ENCODE measurements at regions not wholly inside any gene's neighbourhood (a gene's known extent, or its start where the extent isn't known, plus 50 kb on each side); places are given as distances from the start of the nearest gene placed in this dataset.
"Not testable (repeated sequence)": the region's sequence is repeated elsewhere in the genome, so short reads cannot be mapped to it uniquely, and the experiment has no call there.

DNA sequence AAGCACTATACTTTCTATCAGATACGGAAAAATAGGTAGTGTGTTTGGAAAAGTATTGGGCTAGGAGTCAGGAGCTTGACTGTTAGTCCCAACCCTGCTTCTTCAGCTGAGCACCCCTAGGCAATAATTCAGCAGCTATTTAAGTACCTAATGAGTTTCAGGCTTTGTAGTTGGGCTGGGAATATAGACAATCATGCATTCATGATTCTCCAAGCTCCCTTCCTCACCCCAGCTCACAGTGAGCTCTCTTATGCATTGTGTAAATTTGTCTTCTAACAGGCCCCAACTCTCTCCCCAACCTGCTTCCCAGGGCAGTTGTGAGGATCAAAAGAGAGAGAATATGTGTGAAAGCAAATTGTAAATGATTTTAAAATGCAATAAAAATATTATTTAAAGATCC, 201.2 kb downstream of the MSX2 start:
- Histone ChIP-seq H3K4me1 (ENCODE audit: control insufficient read depth, insufficient read depth, low read length, poor library complexity, severe bottlenecking) (no peaks in the 10 kb centered on the region), H3K4me3 (ENCODE audit: insufficient read depth, low read depth, low read length, poor library complexity, severe bottlenecking) (no peak overlapping the region), H3K27me3 (replicated peaks; ENCODE audit: control insufficient read depth, insufficient read depth, low read length, poor library complexity, severe bottlenecking) (no peaks in the 10 kb centered on the region), H3K27ac (ENCODE audit: insufficient read depth, low read length, poor library complexity, severe bottlenecking) (no peak overlapping the region), H3K9me3 (ENCODE audit: control insufficient read depth, low read length) (no peaks in the 10 kb centered on the region), H3K36me3 (ENCODE audit: control insufficient read depth, insufficient read depth, low read length) (no peaks in the 10 kb centered on the region)
- no peak for DNase-seq

DNA sequence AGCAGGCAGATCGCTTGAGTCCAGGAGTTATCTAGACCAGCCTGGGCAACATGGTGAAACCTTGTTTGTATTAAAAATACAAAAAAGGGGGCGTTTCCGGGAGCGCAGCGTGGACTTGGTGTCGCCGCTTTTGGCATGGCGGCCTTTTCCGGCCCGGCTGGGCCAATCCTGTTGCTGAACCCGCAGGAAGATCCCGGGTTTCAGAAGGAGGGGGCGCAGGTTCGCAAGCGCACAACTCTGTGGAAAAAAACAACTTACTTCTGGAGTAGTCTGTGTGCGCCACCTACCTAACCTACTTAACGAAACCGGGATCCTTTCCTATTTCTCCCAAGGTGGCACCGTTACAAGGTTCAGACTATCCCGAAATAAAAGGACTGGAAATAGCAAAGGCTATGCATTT, 198.6 kb downstream of the MSX2 start:
- H3K36me3 ChIP-seq (ENCODE audit: control insufficient read depth, insufficient read depth, low read length) = no peaks in the 10 kb centered on the region
- no peak for DNase-seq
- H3K4me3 ChIP-seq (ENCODE audit: insufficient read depth, low read depth, low read length, poor library complexity, severe bottlenecking) = no peak overlapping the region
- H3K4me1 ChIP-seq (ENCODE audit: control insufficient read depth, insufficient read depth, low read length, poor library complexity, severe bottlenecking) = no peaks in the 10 kb centered on the region
- H3K9me3 ChIP-seq (ENCODE audit: control insufficient read depth, low read length) = no peaks in the 10 kb centered on the region
- H3K27me3 ChIP-seq (replicated peaks; ENCODE audit: control insufficient read depth, insufficient read depth, low read length, poor library complexity, severe bottlenecking) = no peaks in the 10 kb centered on the region
- no peak overlapping the region for H3K27ac ChIP-seq (ENCODE audit: insufficient read depth, low read length, poor library complexity, severe bottlenecking)

DNA sequence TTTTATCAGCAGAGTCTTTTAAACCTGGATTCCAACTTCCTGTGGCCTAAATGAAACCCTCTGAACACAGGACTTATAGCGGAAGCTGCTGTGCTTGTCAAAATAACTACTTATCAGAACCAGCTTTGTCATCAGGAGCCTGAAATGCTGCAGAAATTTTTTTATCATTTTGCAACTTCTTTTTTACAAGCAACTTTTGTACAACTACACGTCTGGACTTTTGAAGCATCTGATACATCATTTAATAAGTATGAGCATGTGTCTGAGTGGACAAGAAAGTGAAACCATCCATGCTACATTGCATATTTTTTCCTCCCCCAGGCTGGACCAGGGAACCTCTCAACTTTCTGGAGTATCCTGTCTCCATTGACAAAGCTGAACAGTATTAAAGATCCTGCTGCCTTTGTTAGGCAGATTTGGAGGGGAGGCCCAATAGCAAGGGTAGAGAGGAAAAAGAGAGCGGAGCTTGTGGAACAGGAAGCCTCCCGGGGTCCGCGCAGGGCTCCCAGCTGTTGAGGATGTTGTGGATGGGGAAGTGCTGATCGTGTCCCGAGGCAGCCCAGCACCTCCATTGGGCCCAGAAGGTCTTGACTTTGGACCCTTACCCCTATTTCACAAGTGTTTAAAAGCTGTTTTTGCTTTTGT, 196.6 kb downstream of the MSX2 start:
- DNase-seq = no peak
- H3K4me1 ChIP-seq (ENCODE audit: control insufficient read depth, insufficient read depth, low read length, poor library complexity, severe bottlenecking) = no peaks in the 10 kb centered on the region
- H3K36me3 ChIP-seq (ENCODE audit: control insufficient read depth, insufficient read depth, low read length) = no peaks in the 10 kb centered on the region
- H3K27me3 ChIP-seq (replicated peaks; ENCODE audit: control insufficient read depth, insufficient read depth, low read length, poor library complexity, severe bottlenecking) = no peaks in the 10 kb centered on the region
- H3K27ac ChIP-seq (ENCODE audit: insufficient read depth, low read length, poor library complexity, severe bottlenecking) = no peak overlapping the region
- H3K4me3 ChIP-seq (ENCODE audit: insufficient read depth, low read depth, low read length, poor library complexity, severe bottlenecking) = no peak overlapping the region
- H3K9me3 ChIP-seq (ENCODE audit: control insufficient read depth, low read length) = no peaks in the 10 kb centered on the region

DNA sequence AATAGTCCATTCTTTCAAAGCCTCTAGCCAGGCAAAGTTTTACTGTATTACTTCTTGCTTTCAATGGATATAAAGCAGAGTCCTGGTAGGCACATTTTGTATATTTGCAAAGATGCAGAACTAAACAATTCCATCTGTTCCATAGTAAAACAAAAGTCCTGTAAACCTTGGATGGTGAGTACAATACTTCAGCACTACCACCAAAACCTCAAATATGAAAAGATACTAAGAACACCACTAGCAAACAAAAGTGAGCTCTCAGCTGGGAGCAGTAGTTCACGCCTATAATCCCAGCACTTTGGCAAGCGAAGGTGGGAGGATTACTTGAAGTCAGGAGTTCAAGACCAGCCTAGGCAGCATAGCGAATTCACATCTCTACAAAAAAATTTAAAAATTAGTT, 195.0 kb downstream of the MSX2 start:
- no peak for DNase-seq
- Histone ChIP-seq H3K4me1 (ENCODE audit: control insufficient read depth, insufficient read depth, low read length, poor library complexity, severe bottlenecking) (no peaks in the 10 kb centered on the region), H3K9me3 (ENCODE audit: control insufficient read depth, low read length) (no peaks in the 10 kb centered on the region), H3K4me3 (ENCODE audit: insufficient read depth, low read depth, low read length, poor library complexity, severe bottlenecking) (no peak overlapping the region), H3K36me3 (ENCODE audit: control insufficient read depth, insufficient read depth, low read length) (no peaks in the 10 kb centered on the region), H3K27ac (ENCODE audit: insufficient read depth, low read length, poor library complexity, severe bottlenecking) (no peak overlapping the region), H3K27me3 (replicated peaks; ENCODE audit: control insufficient read depth, insufficient read depth, low read length, poor library complexity, severe bottlenecking) (no peaks in the 10 kb centered on the region)

DNA sequence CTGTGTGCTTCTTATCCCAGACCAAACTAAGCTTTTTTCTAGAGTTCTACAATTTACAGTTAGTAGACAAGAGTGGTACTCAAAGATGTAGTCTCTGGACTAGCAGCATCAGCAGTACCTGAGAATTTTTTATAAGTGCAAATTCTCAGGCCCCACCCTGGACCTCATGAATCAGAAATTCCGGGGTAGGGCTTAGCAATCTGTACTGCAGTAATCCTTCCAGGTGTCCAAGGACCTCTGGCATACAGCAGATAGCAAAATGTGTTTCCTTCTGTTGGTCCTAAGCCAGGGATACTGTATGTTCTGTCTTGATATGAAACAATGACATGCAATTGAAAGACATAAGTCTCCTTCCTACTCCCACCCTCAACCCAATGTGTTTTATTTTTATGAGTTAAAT, 194.3 kb downstream of the MSX2 start:
- H3K9me3 ChIP-seq (ENCODE audit: control insufficient read depth, low read length) = no peaks in the 10 kb centered on the region
- H3K27ac ChIP-seq (ENCODE audit: insufficient read depth, low read length, poor library complexity, severe bottlenecking) = no peak overlapping the region
- H3K27me3 ChIP-seq (replicated peaks; ENCODE audit: control insufficient read depth, insufficient read depth, low read length, poor library complexity, severe bottlenecking) = no peaks in the 10 kb centered on the region
- H3K4me3 ChIP-seq (ENCODE audit: insufficient read depth, low read depth, low read length, poor library complexity, severe bottlenecking) = no peak overlapping the region
- H3K4me1 ChIP-seq (ENCODE audit: control insufficient read depth, insufficient read depth, low read length, poor library complexity, severe bottlenecking) = no peaks in the 10 kb centered on the region
- DNase-seq = no peak
- H3K36me3 ChIP-seq (ENCODE audit: control insufficient read depth, insufficient read depth, low read length) = no peaks in the 10 kb centered on the region

DNA sequence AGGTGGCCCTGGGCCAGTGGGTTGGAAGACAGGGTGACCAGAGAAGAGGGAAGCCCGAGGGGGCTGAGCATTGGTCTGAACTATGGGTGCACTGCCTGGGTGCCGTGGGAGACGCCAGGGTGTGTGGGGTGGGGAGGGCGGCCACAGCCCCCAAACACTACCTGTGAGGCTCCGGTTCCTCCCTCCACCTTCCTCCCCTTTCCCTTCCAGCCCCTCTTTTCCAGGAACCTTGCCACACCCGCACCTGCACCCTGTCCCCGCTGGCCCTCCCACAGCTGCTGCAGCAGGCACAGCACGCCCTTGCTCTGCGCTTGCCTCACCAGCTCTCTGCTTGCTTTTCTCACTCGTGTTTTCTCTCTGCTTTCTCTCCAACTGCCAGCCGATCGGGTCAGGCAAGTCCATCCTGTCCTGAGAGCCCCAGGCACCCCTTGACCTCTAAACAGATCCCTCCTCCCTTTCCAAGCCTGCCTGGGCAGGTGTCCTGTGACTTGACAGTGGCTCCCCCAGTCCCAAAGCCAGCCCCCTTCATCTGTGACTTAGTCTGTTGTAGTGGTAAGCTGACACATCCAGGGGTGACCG, 193.7 kb downstream of the MSX2 start:
- Histone ChIP-seq H3K9me3 (ENCODE audit: control insufficient read depth, low read length) (no peaks in the 10 kb centered on the region), H3K4me1 (ENCODE audit: control insufficient read depth, insufficient read depth, low read length, poor library complexity, severe bottlenecking) (no peaks in the 10 kb centered on the region), H3K27ac (ENCODE audit: insufficient read depth, low read length, poor library complexity, severe bottlenecking) (no peak overlapping the region)

DNA sequence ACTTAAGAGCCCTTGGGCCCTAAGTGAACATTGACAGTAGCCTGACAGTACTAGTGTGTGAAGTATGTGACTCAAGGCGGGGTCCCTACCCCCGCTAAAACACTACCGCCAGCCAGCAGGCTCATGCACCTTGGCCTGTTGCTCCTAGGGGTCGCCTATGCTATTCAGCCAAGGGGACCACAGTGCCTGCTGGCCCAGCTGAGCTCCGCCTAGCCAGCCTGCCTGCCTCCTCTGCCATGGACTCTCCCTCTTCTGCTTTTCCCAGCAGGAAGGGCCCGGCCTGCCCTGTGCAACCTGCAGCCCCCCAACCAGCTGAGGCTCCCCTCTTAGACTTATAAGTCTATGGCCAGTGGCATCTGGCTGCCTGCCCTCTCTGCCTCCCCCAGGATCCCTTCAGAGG, 193.1 kb downstream of the MSX2 start:
- not testable (repeated sequence) for H3K9me3 ChIP-seq (ENCODE audit: control insufficient read depth, low read length); H3K4me1 ChIP-seq (ENCODE audit: control insufficient read depth, insufficient read depth, low read length, poor library complexity, severe bottlenecking); H3K36me3 ChIP-seq (ENCODE audit: control insufficient read depth, insufficient read depth, low read length); H3K27ac ChIP-seq (ENCODE audit: insufficient read depth, low read length, poor library complexity, severe bottlenecking); H3K4me3 ChIP-seq (ENCODE audit: insufficient read depth, low read depth, low read length, poor library complexity, severe bottlenecking); H3K27me3 ChIP-seq (replicated peaks; ENCODE audit: control insufficient read depth, insufficient read depth, low read length, poor library complexity, severe bottlenecking); DNase-seq

More for the DNA sequence above, 193.7 kb downstream of the MSX2 start:
- no peak overlapping the region for H3K4me3 ChIP-seq (ENCODE audit: insufficient read depth, low read depth, low read length, poor library complexity, severe bottlenecking)
- H3K27me3 ChIP-seq (replicated peaks; ENCODE audit: control insufficient read depth, insufficient read depth, low read length, poor library complexity, severe bottlenecking) = no peaks in the 10 kb centered on the region
- no peak for DNase-seq
- no peaks in the 10 kb centered on the region for H3K36me3 ChIP-seq (ENCODE audit: control insufficient read depth, insufficient read depth, low read length)

DNA sequence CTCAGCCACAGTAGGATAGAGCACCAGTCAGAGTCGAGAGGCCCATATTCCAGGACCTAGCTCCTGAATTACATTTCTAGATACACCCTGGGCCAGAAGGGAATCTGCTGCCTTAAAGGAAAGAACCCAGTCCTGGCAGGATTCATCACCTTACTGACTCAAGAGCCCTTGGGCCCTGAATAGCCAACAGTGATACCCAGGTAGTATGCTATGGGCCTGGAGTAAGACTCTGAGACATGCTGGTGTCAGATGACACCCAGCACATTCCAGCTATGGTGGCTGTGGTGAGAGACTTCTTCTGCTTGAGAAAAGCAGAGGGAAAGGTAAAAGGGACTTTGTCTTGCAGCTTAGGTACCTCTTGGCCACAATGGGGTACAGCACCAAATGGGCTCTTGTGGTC, 192.5 kb downstream of the MSX2 start:
- not testable (repeated sequence) for H3K4me3 ChIP-seq (ENCODE audit: insufficient read depth, low read depth, low read length, poor library complexity, severe bottlenecking); H3K4me1 ChIP-seq (ENCODE audit: control insufficient read depth, insufficient read depth, low read length, poor library complexity, severe bottlenecking); H3K36me3 ChIP-seq (ENCODE audit: control insufficient read depth, insufficient read depth, low read length); H3K27me3 ChIP-seq (replicated peaks; ENCODE audit: control insufficient read depth, insufficient read depth, low read length, poor library complexity, severe bottlenecking); DNase-seq; H3K27ac ChIP-seq (ENCODE audit: insufficient read depth, low read length, poor library complexity, severe bottlenecking); H3K9me3 ChIP-seq (ENCODE audit: control insufficient read depth, low read length)

DNA sequence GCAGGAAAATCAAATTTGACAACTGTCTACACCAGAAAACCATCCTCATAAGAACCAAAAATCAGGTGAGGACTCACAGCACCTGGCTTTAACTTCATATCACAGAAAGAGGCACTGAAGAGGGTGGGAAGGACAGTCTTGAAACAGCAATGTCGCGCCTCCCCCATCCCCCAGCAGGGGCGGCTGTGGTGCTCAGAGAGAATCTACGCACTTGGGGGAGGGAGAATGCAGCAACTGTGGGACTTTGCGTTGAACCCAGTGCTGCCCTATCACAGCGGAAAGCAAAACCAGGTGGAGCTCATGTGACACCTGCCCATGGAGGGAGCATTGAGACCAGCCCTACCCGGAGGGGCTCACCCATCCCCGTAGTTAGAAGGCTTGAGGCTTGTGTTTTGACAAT, 191.8 kb downstream of the MSX2 start:
- Histone ChIP-seq H3K27ac (ENCODE audit: insufficient read depth, low read length, poor library complexity, severe bottlenecking) (no peak overlapping the region), H3K9me3 (ENCODE audit: control insufficient read depth, low read length) (no peaks in the 10 kb centered on the region), H3K36me3 (ENCODE audit: control insufficient read depth, insufficient read depth, low read length) (no peaks in the 10 kb centered on the region), H3K27me3 (replicated peaks; ENCODE audit: control insufficient read depth, insufficient read depth, low read length, poor library complexity, severe bottlenecking) (no peaks in the 10 kb centered on the region), H3K4me1 (ENCODE audit: control insufficient read depth, insufficient read depth, low read length, poor library complexity, severe bottlenecking) (no peaks in the 10 kb centered on the region), H3K4me3 (ENCODE audit: insufficient read depth, low read depth, low read length, poor library complexity, severe bottlenecking) (no peak overlapping the region)
- no peak for DNase-seq

DNA sequence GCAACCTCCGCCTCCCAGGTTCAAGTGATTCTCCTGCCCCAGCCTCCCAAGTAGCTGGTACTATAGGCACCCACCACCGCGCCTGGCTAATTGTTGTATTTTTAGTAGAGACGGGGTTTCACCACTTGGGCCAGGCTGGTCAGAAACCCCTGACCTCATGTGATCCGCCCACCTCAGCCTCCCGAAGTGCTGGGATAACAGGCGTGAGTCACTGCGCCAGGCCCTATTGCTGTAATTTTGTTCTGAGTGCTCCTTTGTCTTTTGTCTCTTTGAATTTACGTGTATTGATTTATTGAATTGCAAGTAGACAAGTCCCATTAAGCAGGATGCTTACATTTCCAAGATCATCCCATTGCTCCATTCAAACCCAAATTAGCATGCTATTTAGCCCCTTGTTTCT, 186.7 kb downstream of the MSX2 start:
- no peak overlapping the region for H3K27ac ChIP-seq (ENCODE audit: insufficient read depth, low read length, poor library complexity, severe bottlenecking)
- DNase-seq = no peak
- no peak overlapping the region for H3K4me3 ChIP-seq (ENCODE audit: insufficient read depth, low read depth, low read length, poor library complexity, severe bottlenecking)
- no peaks in the 10 kb centered on the region for H3K9me3 ChIP-seq (ENCODE audit: control insufficient read depth, low read length)
- H3K4me1 ChIP-seq (ENCODE audit: control insufficient read depth, insufficient read depth, low read length, poor library complexity, severe bottlenecking) = no peaks in the 10 kb centered on the region
- H3K27me3 ChIP-seq (replicated peaks; ENCODE audit: control insufficient read depth, insufficient read depth, low read length, poor library complexity, severe bottlenecking) = no peaks in the 10 kb centered on the region
- H3K36me3 ChIP-seq (ENCODE audit: control insufficient read depth, insufficient read depth, low read length) = no peaks in the 10 kb centered on the region

Data from effector memory CD4-positive, alpha-beta T cell (primary cell).